ENCODE measurements at regions not wholly inside any gene's neighbourhood (a gene's known extent, or its start where the extent isn't known, plus 50 kb on each side); places are given as distances from the start of the nearest gene placed in this dataset.

DNA sequence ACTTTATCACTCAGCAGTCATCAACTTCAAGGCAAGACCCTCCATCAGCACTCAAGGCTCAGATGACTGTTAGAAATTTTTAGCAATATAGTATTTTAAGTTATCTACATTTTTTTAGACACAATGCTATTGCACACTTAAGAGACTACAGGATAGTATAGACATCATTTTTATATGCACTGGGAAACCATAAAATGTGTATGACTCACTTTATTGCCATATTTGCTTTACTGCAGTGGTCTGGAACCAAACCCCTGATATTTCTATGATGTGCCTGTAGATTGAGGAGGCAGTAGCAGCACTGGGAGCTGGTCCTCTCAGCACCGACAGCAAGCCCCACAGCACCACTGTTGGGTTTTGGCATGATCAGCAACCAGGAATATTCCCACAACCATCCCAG is 264.8 kb upstream of the HNRNPA3 start:
- TF ChIP-seq, protein P1, sequence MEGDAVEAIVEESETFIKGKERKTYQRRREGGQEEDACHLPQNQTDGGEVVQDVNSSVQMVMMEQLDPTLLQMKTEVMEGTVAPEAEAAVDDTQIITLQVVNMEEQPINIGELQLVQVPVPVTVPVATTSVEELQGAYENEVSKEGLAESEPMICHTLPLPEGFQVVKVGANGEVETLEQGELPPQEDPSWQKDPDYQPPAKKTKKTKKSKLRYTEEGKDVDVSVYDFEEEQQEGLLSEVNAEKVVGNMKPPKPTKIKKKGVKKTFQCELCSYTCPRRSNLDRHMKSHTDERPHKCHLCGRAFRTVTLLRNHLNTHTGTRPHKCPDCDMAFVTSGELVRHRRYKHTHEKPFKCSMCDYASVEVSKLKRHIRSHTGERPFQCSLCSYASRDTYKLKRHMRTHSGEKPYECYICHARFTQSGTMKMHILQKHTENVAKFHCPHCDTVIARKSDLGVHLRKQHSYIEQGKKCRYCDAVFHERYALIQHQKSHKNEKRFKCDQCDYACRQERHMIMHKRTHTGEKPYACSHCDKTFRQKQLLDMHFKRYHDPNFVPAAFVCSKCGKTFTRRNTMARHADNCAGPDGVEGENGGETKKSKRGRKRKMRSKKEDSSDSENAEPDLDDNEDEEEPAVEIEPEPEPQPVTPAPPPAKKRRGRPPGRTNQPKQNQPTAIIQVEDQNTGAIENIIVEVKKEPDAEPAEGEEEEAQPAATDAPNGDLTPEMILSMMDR (IDR thresholded peaks at IDR 0.05 in 4 of 5, conservative IDR thresholded peaks at IDR 0.05 in 1 of 5), result no peak
- TF ChIP-seq POLR2A (IDR thresholded peaks at IDR 0.05), result no peak
